ENCODE measurements at regions not wholly inside any gene's neighbourhood (a gene's known extent, or its start where the extent isn't known, plus 50 kb on each side); places are given as distances from the start of the nearest gene placed in this dataset.

- Histone ChIP-seq H3K4me2 (ENCODE audit: low read depth, low read length, poor library complexity, severe bottlenecking) (no peak overlapping the region), H3F3A (ENCODE audit: insufficient read depth) (no peaks in the 10 kb centered on the region), H3K79me2 (ENCODE audit: insufficient read depth, low read length) (no peaks in the 10 kb centered on the region), H3K9me3 (ENCODE audit: insufficient read depth, low read length) (no peaks in the 10 kb centered on the region), H3K27me3 (ENCODE audit: low read length) (no peaks in the 10 kb centered on the region), H3K36me3 (ENCODE audit: low read length) (no peaks in the 10 kb centered on the region), H3K27ac (ENCODE audit: low read depth, low read length) (no peak overlapping the region), H2AFZ (ENCODE audit: low read depth, low read length, severe bottlenecking) (no peak overlapping the region), H3K9me2 (replicated peaks; ENCODE audit: insufficient read depth, low read length) (no peaks in the 10 kb centered on the region), H3K4me3 (ENCODE audit: insufficient read depth, low read length, poor library complexity, severe bottlenecking) (no peak overlapping the region), H4K20me1 (ENCODE audit: low read depth, low read length) (no peaks in the 10 kb centered on the region), H3K9ac (ENCODE audit: low read length) (no peak overlapping the region)
- no peak for TF ChIP-seq EZH2phosphoT487 (conservative IDR thresholded peaks at IDR 0.05; ENCODE audit: low read length)
- TF ChIP-seq, protein P1, sequence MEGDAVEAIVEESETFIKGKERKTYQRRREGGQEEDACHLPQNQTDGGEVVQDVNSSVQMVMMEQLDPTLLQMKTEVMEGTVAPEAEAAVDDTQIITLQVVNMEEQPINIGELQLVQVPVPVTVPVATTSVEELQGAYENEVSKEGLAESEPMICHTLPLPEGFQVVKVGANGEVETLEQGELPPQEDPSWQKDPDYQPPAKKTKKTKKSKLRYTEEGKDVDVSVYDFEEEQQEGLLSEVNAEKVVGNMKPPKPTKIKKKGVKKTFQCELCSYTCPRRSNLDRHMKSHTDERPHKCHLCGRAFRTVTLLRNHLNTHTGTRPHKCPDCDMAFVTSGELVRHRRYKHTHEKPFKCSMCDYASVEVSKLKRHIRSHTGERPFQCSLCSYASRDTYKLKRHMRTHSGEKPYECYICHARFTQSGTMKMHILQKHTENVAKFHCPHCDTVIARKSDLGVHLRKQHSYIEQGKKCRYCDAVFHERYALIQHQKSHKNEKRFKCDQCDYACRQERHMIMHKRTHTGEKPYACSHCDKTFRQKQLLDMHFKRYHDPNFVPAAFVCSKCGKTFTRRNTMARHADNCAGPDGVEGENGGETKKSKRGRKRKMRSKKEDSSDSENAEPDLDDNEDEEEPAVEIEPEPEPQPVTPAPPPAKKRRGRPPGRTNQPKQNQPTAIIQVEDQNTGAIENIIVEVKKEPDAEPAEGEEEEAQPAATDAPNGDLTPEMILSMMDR (IDR thresholded peaks at IDR 0.05; ENCODE audit: insufficient read depth, low read length, poor library complexity, severe bottlenecking), result no peak
Observed at GRCh38 chr4:66357316-66357715, 687.0 kb upstream of the EPHA5 start.

DNA sequence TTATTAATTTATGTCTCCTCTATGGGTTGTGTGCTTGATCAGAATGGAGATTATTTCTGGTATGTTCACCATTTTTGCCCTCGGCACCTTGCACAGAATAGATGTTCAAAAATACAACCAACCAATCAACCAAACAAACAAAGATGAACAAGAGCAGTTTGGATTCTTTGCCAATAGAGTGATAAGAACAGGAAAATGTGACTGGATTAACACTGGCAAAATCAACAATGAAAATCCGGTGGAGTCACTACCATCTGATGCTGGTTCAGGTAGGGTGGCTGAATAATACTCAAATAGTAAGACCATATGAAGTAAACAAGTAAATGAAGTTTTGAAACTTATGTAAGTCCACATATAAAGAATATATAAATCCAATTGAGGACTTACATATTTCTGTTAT lies 685.0 kb upstream of the EPHA5 start:
- H3K36me3 ChIP-seq (ENCODE audit: low read length), result no peaks in the 10 kb centered on the region
- H3K4me2 ChIP-seq (ENCODE audit: low read depth, low read length, poor library complexity, severe bottlenecking), result no peak overlapping the region
- no peaks in the 10 kb centered on the region for H3K9me2 ChIP-seq (replicated peaks; ENCODE audit: insufficient read depth, low read length)
- no peaks in the 10 kb centered on the region for H3F3A ChIP-seq (ENCODE audit: insufficient read depth)
- H2AFZ ChIP-seq (ENCODE audit: low read depth, low read length, severe bottlenecking), result no peak overlapping the region
- no peaks in the 10 kb centered on the region for H3K79me2 ChIP-seq (ENCODE audit: insufficient read depth, low read length)
- H4K20me1 ChIP-seq (ENCODE audit: low read depth, low read length), result no peaks in the 10 kb centered on the region
- H3K27me3 ChIP-seq (ENCODE audit: low read length), result no peaks in the 10 kb centered on the region
- no peak overlapping the region for H3K27ac ChIP-seq (ENCODE audit: low read depth, low read length)
- no peak overlapping the region for H3K9ac ChIP-seq (ENCODE audit: low read length)
- no peaks in the 10 kb centered on the region for H3K9me3 ChIP-seq (ENCODE audit: insufficient read depth, low read length)
- TF ChIP-seq, protein P1 (IDR thresholded peaks at IDR 0.05; ENCODE audit: insufficient read depth, low read length, poor library complexity, severe bottlenecking), result no peak
- TF ChIP-seq EZH2phosphoT487 (conservative IDR thresholded peaks at IDR 0.05; ENCODE audit: low read length), result no peak
- no peak overlapping the region for H3K4me3 ChIP-seq (ENCODE audit: insufficient read depth, low read length, poor library complexity, severe bottlenecking)

DNA sequence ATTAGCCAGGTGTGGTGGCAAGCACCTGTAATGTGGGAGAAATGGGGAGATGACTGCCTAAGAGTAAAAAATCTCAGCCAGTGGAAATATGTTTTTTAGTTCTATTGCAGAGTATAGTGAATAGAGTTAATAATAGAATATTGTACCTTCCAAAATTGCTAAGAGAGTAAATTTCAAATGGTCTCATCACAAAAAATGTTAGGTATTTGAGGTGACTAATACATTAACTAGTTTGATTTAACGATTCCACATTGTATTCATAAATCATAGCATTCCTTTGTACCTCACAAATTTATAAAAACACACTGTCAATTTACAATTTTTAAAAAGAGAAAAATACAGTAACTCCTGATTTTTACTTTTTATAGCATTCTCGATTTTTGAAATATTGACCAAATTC lies 681.5 kb upstream of the EPHA5 start:
- no peaks in the 10 kb centered on the region for H3K9me2 ChIP-seq (replicated peaks; ENCODE audit: insufficient read depth, low read length)
- TF ChIP-seq, protein P1 (IDR thresholded peaks at IDR 0.05; ENCODE audit: insufficient read depth, low read length, poor library complexity, severe bottlenecking), result no peak
- no peak for TF ChIP-seq EZH2phosphoT487 (conservative IDR thresholded peaks at IDR 0.05; ENCODE audit: low read length)
- H3K27me3 ChIP-seq (ENCODE audit: low read length), result no peaks in the 10 kb centered on the region
- H3K9me3 ChIP-seq (ENCODE audit: insufficient read depth, low read length), result no peaks in the 10 kb centered on the region
- no peaks in the 10 kb centered on the region for H3K36me3 ChIP-seq (ENCODE audit: low read length)
- H3K27ac ChIP-seq (ENCODE audit: low read depth, low read length), result no peak overlapping the region
- no peaks in the 10 kb centered on the region for H3K79me2 ChIP-seq (ENCODE audit: insufficient read depth, low read length)
- H3K4me2 ChIP-seq (ENCODE audit: low read depth, low read length, poor library complexity, severe bottlenecking), result no peak overlapping the region
- H2AFZ ChIP-seq (ENCODE audit: low read depth, low read length, severe bottlenecking), result no peak overlapping the region
- H3K4me3 ChIP-seq (ENCODE audit: insufficient read depth, low read length, poor library complexity, severe bottlenecking), result no peak overlapping the region
- no peaks in the 10 kb centered on the region for H3F3A ChIP-seq (ENCODE audit: insufficient read depth)
- H3K9ac ChIP-seq (ENCODE audit: low read length), result no peak overlapping the region
- H4K20me1 ChIP-seq (ENCODE audit: low read depth, low read length), result no peaks in the 10 kb centered on the region

All from SU-DHL-6 (cell line).